Suprapubic skin (tissue), 4 donors: ENCODE measurements at regions not wholly inside any gene's neighbourhood (a gene's known extent, or its start where the extent isn't known, plus 50 kb on each side); places are given as distances from the start of the nearest gene placed in this dataset.

ENCODE experiments used
- CTCF ChIP-seq, 2 donors: fragments of 200-600 bp in 1 of 2; fragments of 450-650 bp in 1 of 2; sonication (generic) in 1 of 2; IDR thresholded peaks; one replicate each; pipeline ENCODE4 v1.5.1; 2016 to 2019; ENCODE audit warnings: antibody characterized with exemption in 2 of 2, mild to moderate bottlenecking in 1 of 2, moderate library complexity in 1 of 2
- POLR2A ChIP-seq, 2 donors: fragments of 450-650 bp; IDR thresholded peaks; one replicate each; pipeline ENCODE4 v1.6.1; 2017; ENCODE audit warnings: antibody characterized with exemption in 2 of 2, mild to moderate bottlenecking in 2 of 2, moderate library complexity in 2 of 2
- POLR2AphosphoS5 ChIP-seq, 3 donors: sonication (generic); formaldehyde crosslinking; IDR thresholded peaks; one replicate each; pipeline ENCODE4 v1.6.1; 2017; ENCODE audit warnings: antibody characterized with exemption in 3 of 3

GRCh38 chr16:35131429-35131828 lies 1672.0 kb downstream of the TP53TG3F start:
- TF ChIP-seq CTCF (IDR thresholded peaks at IDR 0.05) (no peak), POLR2AphosphoS5 (IDR thresholded peaks at IDR 0.05) (no peak), POLR2A (IDR thresholded peaks at IDR 0.05) (no peak)
